ENCODE measurements at regions not wholly inside any gene's neighbourhood (a gene's known extent, or its start where the extent isn't known, plus 50 kb on each side); places are given as distances from the start of the nearest gene placed in this dataset.

DNA sequence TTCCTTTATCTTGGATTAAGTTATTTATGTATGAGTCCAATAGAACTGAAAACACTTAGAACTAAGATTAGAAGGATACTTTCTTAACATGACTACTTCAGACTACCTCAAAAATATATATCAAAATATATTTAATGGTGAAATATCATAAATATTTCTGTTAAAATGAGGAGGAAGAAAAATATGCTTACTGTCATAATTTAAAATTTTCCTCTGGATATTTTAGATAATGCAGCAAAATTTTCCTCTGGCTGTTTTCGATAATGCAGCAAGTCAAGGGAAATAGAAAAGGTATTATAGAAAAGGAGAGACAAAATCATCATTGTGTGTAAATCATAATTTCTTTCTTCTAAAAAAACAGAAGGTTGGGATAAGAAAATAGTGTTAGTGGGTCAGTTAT lies 263.3 kb downstream of the HS3ST3A1 start:
- peak overlapping the region; percentile 45 to 62 (median 54) for H3K4me3 ChIP-seq (replicated peaks in 1 of 4; ENCODE audit: control extremely low read depth in 1 of 4, insufficient read depth in 1 of 4, low read depth in 3 of 4, low read length in 4 of 4)
- H3K9ac ChIP-seq (ENCODE audit: insufficient read depth, low read length): no peak overlapping the region
- H3K9me3 ChIP-seq (ENCODE audit: control insufficient read depth, insufficient read depth, low read depth, low read length): no peaks in the 10 kb centered on the region
- peak overlapping the region; percentile 87 for H3K4me2 ChIP-seq (ENCODE audit: extremely low read depth, insufficient read depth, low read length)
- H3K27ac ChIP-seq (ENCODE audit: insufficient read depth, low read length): peak overlapping the region; percentile 39
- H3K27me3 ChIP-seq (ENCODE audit: control insufficient read depth, insufficient read depth, low read length): no peaks in the 10 kb centered on the region
- peak overlapping the region; percentile 83 for H2AFZ ChIP-seq (ENCODE audit: low read length)
- no peak for DNase-seq (ENCODE audit: low read depth in 2 of 2)
- H3K36me3 ChIP-seq (ENCODE audit: control insufficient read depth, insufficient read depth, low read length): no peaks in the 10 kb centered on the region
- no peak for TF ChIP-seq EZH2 (IDR thresholded peaks at IDR 0.05; ENCODE audit: low read length, missing control alignments)
- TF ChIP-seq, protein P1, sequence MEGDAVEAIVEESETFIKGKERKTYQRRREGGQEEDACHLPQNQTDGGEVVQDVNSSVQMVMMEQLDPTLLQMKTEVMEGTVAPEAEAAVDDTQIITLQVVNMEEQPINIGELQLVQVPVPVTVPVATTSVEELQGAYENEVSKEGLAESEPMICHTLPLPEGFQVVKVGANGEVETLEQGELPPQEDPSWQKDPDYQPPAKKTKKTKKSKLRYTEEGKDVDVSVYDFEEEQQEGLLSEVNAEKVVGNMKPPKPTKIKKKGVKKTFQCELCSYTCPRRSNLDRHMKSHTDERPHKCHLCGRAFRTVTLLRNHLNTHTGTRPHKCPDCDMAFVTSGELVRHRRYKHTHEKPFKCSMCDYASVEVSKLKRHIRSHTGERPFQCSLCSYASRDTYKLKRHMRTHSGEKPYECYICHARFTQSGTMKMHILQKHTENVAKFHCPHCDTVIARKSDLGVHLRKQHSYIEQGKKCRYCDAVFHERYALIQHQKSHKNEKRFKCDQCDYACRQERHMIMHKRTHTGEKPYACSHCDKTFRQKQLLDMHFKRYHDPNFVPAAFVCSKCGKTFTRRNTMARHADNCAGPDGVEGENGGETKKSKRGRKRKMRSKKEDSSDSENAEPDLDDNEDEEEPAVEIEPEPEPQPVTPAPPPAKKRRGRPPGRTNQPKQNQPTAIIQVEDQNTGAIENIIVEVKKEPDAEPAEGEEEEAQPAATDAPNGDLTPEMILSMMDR (conservative IDR thresholded peaks at IDR 0.05 in 1 of 2, IDR thresholded peaks at IDR 0.05 in 1 of 2; ENCODE audit: low read depth in 1 of 2, low read length in 2 of 2): no peak
- peaks cover 3% of the 10 kb centered on the region for H3K4me1 ChIP-seq (ENCODE audit: control insufficient read depth, extremely low read depth, insufficient read depth, low read length)
- no peaks in the 10 kb centered on the region for H3K79me2 ChIP-seq (ENCODE audit: control insufficient read depth, insufficient read depth, low read length)
- no peaks in the 10 kb centered on the region for H4K20me1 ChIP-seq (ENCODE audit: control insufficient read depth, extremely low read depth, insufficient read depth, low read length)

DNA sequence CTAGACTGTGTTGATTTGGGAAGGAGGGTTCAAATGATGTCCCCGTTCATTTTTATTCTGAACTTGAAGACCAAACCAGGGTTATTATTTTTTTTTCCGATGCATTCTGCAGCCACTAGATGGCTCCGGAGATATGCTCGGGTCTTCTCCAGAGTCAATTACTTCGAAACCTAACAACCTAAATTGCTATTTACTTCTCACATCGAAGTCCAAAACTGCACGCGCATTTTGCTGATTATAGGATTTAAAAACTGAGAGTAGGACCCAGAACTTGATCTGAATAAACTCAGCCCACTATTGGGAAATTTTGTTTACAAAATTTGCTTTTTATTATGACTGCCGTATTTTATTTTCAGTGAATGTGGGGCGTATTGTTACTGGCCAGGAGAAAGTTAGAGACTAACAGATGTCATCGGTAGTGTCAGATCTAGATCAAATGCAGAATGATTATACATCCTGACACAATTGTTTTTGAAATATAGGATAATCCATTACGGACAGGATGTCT lies 263.8 kb downstream of the HS3ST3A1 start:
- Histone ChIP-seq H3K4me1 (ENCODE audit: control insufficient read depth, extremely low read depth, insufficient read depth, low read length) (peaks cover 3% of the 10 kb centered on the region), H4K20me1 (ENCODE audit: control insufficient read depth, extremely low read depth, insufficient read depth, low read length) (no peaks in the 10 kb centered on the region), H3K4me3 (replicated peaks in 1 of 4; ENCODE audit: control extremely low read depth in 1 of 4, insufficient read depth in 1 of 4, low read depth in 3 of 4, low read length in 4 of 4) (peak overlapping the region; percentile 45 to 62 (median 54)), H3K4me2 (ENCODE audit: extremely low read depth, insufficient read depth, low read length) (peak overlapping the region; percentile 87), H3K27ac (ENCODE audit: insufficient read depth, low read length) (peak overlapping the region; percentile 39), H2AFZ (ENCODE audit: low read length) (peak overlapping the region; percentile 83), H3K27me3 (ENCODE audit: control insufficient read depth, insufficient read depth, low read length) (no peaks in the 10 kb centered on the region), H3K9me3 (ENCODE audit: control insufficient read depth, insufficient read depth, low read depth, low read length) (no peaks in the 10 kb centered on the region), H3K79me2 (ENCODE audit: control insufficient read depth, insufficient read depth, low read length) (no peaks in the 10 kb centered on the region), H3K9ac (ENCODE audit: insufficient read depth, low read length) (peak overlapping the region; percentile 16), H3K36me3 (ENCODE audit: control insufficient read depth, insufficient read depth, low read length) (no peaks in the 10 kb centered on the region)
- peak; percentile 74 to 87 for DNase-seq (ENCODE audit: low read depth in 2 of 2)
- no peak for TF ChIP-seq EZH2 (IDR thresholded peaks at IDR 0.05; ENCODE audit: low read length, missing control alignments)
- TF ChIP-seq, protein P1 (conservative IDR thresholded peaks at IDR 0.05 in 1 of 2, IDR thresholded peaks at IDR 0.05 in 1 of 2; ENCODE audit: low read depth in 1 of 2, low read length in 2 of 2): peak; percentile 85 to 96

- H2AFZ ChIP-seq (ENCODE audit: low read length): no peak overlapping the region
- H3K4me2 ChIP-seq (ENCODE audit: extremely low read depth, insufficient read depth, low read length): peak overlapping the region; percentile 87
- no peaks in the 10 kb centered on the region for H3K9me3 ChIP-seq (ENCODE audit: control insufficient read depth, insufficient read depth, low read depth, low read length)
- H3K4me3 ChIP-seq (replicated peaks in 1 of 4; ENCODE audit: control extremely low read depth in 1 of 4, insufficient read depth in 1 of 4, low read depth in 3 of 4, low read length in 4 of 4): peak overlapping the region in 1 of 4 experiments; percentile 55
- H3K79me2 ChIP-seq (ENCODE audit: control insufficient read depth, insufficient read depth, low read length): no peaks in the 10 kb centered on the region
- H3K27me3 ChIP-seq (ENCODE audit: control insufficient read depth, insufficient read depth, low read length): no peaks in the 10 kb centered on the region
- no peaks in the 10 kb centered on the region for H4K20me1 ChIP-seq (ENCODE audit: control insufficient read depth, extremely low read depth, insufficient read depth, low read length)
- peak overlapping the region; percentile 35 for H3K27ac ChIP-seq (ENCODE audit: insufficient read depth, low read length)
- TF ChIP-seq EZH2 (IDR thresholded peaks at IDR 0.05; ENCODE audit: low read length, missing control alignments): no peak
- TF ChIP-seq, protein P1 (conservative IDR thresholded peaks at IDR 0.05 in 1 of 2, IDR thresholded peaks at IDR 0.05 in 1 of 2; ENCODE audit: low read depth in 1 of 2, low read length in 2 of 2): no peak
- H3K36me3 ChIP-seq (ENCODE audit: control insufficient read depth, insufficient read depth, low read length): no peaks in the 10 kb centered on the region
- H3K9ac ChIP-seq (ENCODE audit: insufficient read depth, low read length): no peak overlapping the region
- peaks cover 3% of the 10 kb centered on the region for H3K4me1 ChIP-seq (ENCODE audit: control insufficient read depth, extremely low read depth, insufficient read depth, low read length)
- peak; percentile 22 to 77 for DNase-seq (ENCODE audit: low read depth in 2 of 2)
These were observed 264.6 kb downstream of the HS3ST3A1 start for GRCh38 chr17:13337151-13337550.

Data from fibroblast of lung (primary cell).